GM12878 (cell line): ENCODE measurements at regions not wholly inside any gene's neighbourhood (a gene's known extent, or its start where the extent isn't known, plus 50 kb on each side); places are given as distances from the start of the nearest gene placed in this dataset.

Experiments
- BACH1 ChIP-seq: fragments of 450-650 bp; IDR thresholded peaks from 2 replicates; pipeline ENCODE4 v1.6.1; 2017; ENCODE audit warnings: mild to moderate bottlenecking, borderline replicate concordance
- BHLHE40 ChIP-seq, 2 experiments: fragments of 450-650 bp in 1 of 2; IDR thresholded peaks; 2 replicates each; pipeline ENCODE4 v1.6.1; 2011 to 2017; ENCODE audit warnings: low read depth in 2 of 2, borderline replicate concordance in 1 of 2, improper control_type of control experiment in 1 of 2, low read length in 1 of 2, mild to moderate bottlenecking in 1 of 2
- CEBPB ChIP-seq, 2 experiments: fragments of 150-350 bp in 1 of 2; IDR thresholded peaks; 2 replicates each; pipeline ENCODE4 v1.6.1; 2012 to 2014; ENCODE audit warnings: low read depth in 2 of 2, low read length in 2 of 2, borderline replicate concordance in 1 of 2, inconsistent platforms in 1 of 2
- CTCF ChIP-seq, 3 experiments: IDR thresholded peaks in 2 of 3; conservative IDR thresholded peaks in 1 of 3; 2 replicates each; pipeline ENCODE4 v1.5.1; 2011; ENCODE audit warnings: low read depth in 3 of 3, low read length in 3 of 3, mild to moderate bottlenecking in 3 of 3, control low read depth in 2 of 3, moderate library complexity in 2 of 3, inconsistent platforms in 1 of 3, mixed read lengths in 1 of 3; ENCODE audit not compliant: control insufficient read depth in 2 of 3, insufficient read depth in 1 of 3; ENCODE audit errors: extremely low read depth in 1 of 3
- E2F4 ChIP-seq: IDR thresholded peaks from 2 replicates; pipeline ENCODE4 v1.6.1; 2012; ENCODE audit warnings: low read depth, low read length, improper control_type of control experiment
- EP300 ChIP-seq, 2 experiments: fragments of 150-350 bp in 1 of 2; IDR thresholded peaks; 2 replicates each; pipeline ENCODE4 v1.6.1; 2011 to 2012; ENCODE audit warnings: low read depth in 2 of 2, low read length in 2 of 2, borderline replicate concordance in 1 of 2, improper control_type of control experiment in 1 of 2, inconsistent platforms in 1 of 2; ENCODE audit not compliant: control insufficient read depth in 1 of 2
- EZH2 ChIP-seq: IDR thresholded peaks from 2 replicates; pipeline ENCODE4 v1.6.1; 2012; ENCODE audit warnings: low read depth, mild to moderate bottlenecking, control low read depth, inconsistent platforms, low read length, borderline replicate concordance; ENCODE audit not compliant: control insufficient read depth
- HDAC2 ChIP-seq: fragments of 200-600 bp; sonication (generic); IDR thresholded peaks from 2 replicates; pipeline ENCODE4 v1.6.1; 2017
- POLR2AphosphoS2 ChIP-seq: IDR thresholded peaks from 2 replicates; pipeline ENCODE4 v1.6.1; 2011; ENCODE audit warnings: low read depth, mild to moderate bottlenecking, low read length, improper control_type of control experiment, moderate library complexity
- POLR2AphosphoS5 ChIP-seq: IDR thresholded peaks from 2 replicates; pipeline ENCODE4 v1.6.1; 2011; ENCODE audit warnings: mild to moderate bottlenecking, low read length, inconsistent platforms
- RB1 ChIP-seq: fragments of 450-650 bp; formaldehyde crosslinking; IDR thresholded peaks from 2 replicates; pipeline ENCODE4 v1.6.1; 2017; ENCODE audit warnings: mild to moderate bottlenecking, borderline replicate concordance
- USF2 ChIP-seq: IDR thresholded peaks from 2 replicates; pipeline ENCODE4 v1.6.1; 2011; ENCODE audit warnings: low read depth, low read length, improper control_type of control experiment, borderline replicate concordance
- ZBTB33 ChIP-seq: fragments of 450-650 bp; IDR thresholded peaks from 2 replicates; pipeline ENCODE4 v1.6.1; 2017; ENCODE audit warnings: mild to moderate bottlenecking
- ZNF24 ChIP-seq: fragments of 450-650 bp; IDR thresholded peaks from 2 replicates; pipeline ENCODE4 v1.6.1; 2017; ENCODE audit warnings: antibody characterized with exemption, mild to moderate bottlenecking

GRCh38 chr2:20525041-20526035 is 78.5 kb downstream of the RHOB start:
- TF ChIP-seq USF2 (no peak), CTCF (IDR thresholded peaks at IDR 0.05 in 2 of 3, conservative IDR thresholded peaks at IDR 0.05 in 1 of 3; ENCODE audit: control insufficient read depth in 2 of 3, extremely low read depth in 1 of 3, insufficient read depth in 1 of 3, low read depth in 3 of 3, low read length in 3 of 3) (peak in 1 of 3 experiments; percentile 37; a peak in 1 of 6 replicates), HDAC2 (no peak), ZBTB33 (no peak), BHLHE40 (IDR thresholded peaks at IDR 0.05; ENCODE audit: borderline replicate concordance in 1 of 2, low read depth in 2 of 2, low read length in 1 of 2) (peak in 1 of 2 experiments; percentile 32; a peak in 1 of 4 replicates), E2F4 (no peak), POLR2AphosphoS5 (0 out of 2 replicates have a peak, but pooled peaks have one; percentile 45), BACH1 (no peak), EP300 (IDR thresholded peaks at IDR 0.05; ENCODE audit: borderline replicate concordance in 1 of 2, control insufficient read depth in 1 of 2, low read depth in 2 of 2, low read length in 2 of 2) (peak; percentile 25 to 62; a peak in 2 of 4 replicates), POLR2AphosphoS2 (no peak), ZNF24 (0 out of 2 replicates have a peak, but pooled peaks have one; percentile 31), CEBPB (IDR thresholded peaks at IDR 0.05; ENCODE audit: borderline replicate concordance in 1 of 2, low read depth in 2 of 2, low read length in 2 of 2) (no peak; a peak in 1 of 4 replicates), EZH2 (no peak), RB1 (no peak)
